Uterus (tissue), 2 donors: ENCODE measurements at regions not wholly inside any gene's neighbourhood (a gene's known extent, or its start where the extent isn't known, plus 50 kb on each side); places are given as distances from the start of the nearest gene placed in this dataset.

ENCODE experiments used
- POLR2A ChIP-seq, 2 donors: fragments of 450-650 bp; IDR thresholded peaks; one replicate each; pipeline ENCODE4 v1.6.1; 2016; ENCODE audit warnings: antibody characterized with exemption in 2 of 2, mild to moderate bottlenecking in 1 of 2, moderate library complexity in 1 of 2
- TF ChIP-seq, protein P1 (sequence below), 4 experiments: fragments of 200-600 bp in 2 of 4; fragments of 450-650 bp in 2 of 4; sonication (generic) in 2 of 4; IDR thresholded peaks; one replicate each; pipeline ENCODE4 v1.5.1; 2016 to 2019; ENCODE audit warnings: antibody characterized with exemption in 4 of 4, mild to moderate bottlenecking in 2 of 4, moderate library complexity in 1 of 4

DNA sequence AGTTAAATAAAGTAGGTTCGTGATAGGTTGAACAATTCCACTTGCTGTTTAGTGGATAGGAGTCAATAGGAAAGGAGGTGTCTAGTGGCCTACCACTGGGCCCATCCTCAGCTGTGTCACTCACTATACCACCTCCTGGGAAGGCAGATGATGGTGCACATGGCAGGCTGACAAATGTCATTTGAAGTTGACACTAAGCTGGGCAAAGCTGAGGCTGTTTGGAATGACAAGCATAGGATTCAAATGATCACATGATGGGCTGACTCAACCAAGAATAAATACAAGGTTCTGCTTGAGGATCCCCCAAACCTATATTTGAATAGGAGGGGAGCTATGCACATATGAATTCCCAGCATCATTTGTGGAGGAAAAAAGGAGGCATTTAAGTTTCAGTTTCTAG, 489.8 kb downstream of the RPS24 start:
- TF ChIP-seq, protein P1, sequence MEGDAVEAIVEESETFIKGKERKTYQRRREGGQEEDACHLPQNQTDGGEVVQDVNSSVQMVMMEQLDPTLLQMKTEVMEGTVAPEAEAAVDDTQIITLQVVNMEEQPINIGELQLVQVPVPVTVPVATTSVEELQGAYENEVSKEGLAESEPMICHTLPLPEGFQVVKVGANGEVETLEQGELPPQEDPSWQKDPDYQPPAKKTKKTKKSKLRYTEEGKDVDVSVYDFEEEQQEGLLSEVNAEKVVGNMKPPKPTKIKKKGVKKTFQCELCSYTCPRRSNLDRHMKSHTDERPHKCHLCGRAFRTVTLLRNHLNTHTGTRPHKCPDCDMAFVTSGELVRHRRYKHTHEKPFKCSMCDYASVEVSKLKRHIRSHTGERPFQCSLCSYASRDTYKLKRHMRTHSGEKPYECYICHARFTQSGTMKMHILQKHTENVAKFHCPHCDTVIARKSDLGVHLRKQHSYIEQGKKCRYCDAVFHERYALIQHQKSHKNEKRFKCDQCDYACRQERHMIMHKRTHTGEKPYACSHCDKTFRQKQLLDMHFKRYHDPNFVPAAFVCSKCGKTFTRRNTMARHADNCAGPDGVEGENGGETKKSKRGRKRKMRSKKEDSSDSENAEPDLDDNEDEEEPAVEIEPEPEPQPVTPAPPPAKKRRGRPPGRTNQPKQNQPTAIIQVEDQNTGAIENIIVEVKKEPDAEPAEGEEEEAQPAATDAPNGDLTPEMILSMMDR (IDR thresholded peaks at IDR 0.05), result no peak
- TF ChIP-seq POLR2A (IDR thresholded peaks at IDR 0.05), result no peak
